Kidney tubule cell (primary cell): ENCODE measurements at regions not wholly inside any gene's neighbourhood (a gene's known extent, or its start where the extent isn't known, plus 50 kb on each side); places are given as distances from the start of the nearest gene placed in this dataset.

Experiments
- DNase-seq: peaks from one replicate; pipeline ENCODE4 v3.0.0-alpha.2; 2018; ENCODE audit warnings: low spot score

- DNase-seq: peak; percentile 16
Observed at GRCh38 chr3:165903885-165904630, 66.8 kb upstream of the BCHE start.

DNA sequence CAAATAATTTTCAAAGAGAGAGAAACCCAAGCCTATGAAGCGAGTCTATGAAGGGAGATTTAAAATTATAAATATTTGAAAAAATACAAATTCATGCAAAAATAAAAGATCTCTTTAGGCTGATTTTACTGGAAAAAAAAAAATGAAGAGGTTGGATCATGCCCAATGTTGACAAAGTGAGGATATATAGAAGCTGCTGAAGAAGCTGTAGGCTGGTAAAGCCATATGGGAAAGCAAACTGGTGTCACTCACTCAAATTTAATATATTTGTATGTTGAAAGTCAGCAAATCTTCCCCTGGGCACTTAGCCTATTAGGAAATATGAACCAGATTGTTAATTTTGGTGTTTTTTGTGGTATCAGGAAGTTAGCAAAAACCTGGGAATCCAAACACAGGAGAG is 61.8 kb upstream of the BCHE start:
- no peak for DNase-seq

DNA sequence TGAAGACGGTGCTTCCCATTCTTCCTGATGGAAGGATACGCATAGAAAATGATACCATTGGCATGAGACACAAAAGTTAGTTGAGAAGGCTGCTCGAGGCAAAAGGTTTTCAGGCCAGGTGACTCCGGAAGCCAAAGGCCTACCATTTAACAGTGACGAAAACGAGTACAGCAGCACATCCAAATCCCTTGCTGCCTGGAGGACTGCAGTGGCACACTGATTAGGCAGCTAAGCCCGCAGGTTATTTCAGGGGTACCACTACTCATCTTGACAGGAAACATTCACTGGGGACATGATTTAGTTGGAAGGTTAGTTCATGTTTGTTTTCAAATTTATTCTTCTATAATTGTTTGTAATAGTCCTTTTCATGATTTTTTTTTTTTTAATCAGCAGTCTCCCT is 59.9 kb upstream of the BCHE start:
- DNase-seq: no peak

GRCh38 chr3:165895919-165896318 is 58.7 kb upstream of the BCHE start:
- DNase-seq: no peak

DNA sequence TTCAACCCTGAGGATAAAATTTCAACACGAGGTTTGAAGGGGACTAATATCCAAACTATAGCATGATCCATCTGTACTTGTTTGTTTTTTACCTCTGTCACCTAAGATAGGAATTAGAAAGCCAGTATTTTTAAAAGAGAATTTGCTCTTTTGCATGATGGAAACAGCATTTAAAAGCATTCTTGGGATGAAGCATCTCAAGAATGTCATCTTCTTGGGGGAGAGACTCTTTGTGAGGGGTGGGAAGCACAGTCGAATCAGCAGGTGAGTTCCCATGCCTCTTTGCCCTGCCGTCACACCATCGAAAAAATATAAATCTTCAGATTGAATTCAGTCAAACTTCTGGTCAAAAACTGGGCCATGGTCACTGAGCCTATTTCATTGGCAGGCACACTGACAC is 55.3 kb upstream of the BCHE start:
- DNase-seq: no peak
